ENCODE measurements at regions not wholly inside any gene's neighbourhood (a gene's known extent, or its start where the extent isn't known, plus 50 kb on each side); places are given as distances from the start of the nearest gene placed in this dataset.
"Not testable (repeated sequence)": the region's sequence is repeated elsewhere in the genome, so short reads cannot be mapped to it uniquely, and the experiment has no call there.

DNA sequence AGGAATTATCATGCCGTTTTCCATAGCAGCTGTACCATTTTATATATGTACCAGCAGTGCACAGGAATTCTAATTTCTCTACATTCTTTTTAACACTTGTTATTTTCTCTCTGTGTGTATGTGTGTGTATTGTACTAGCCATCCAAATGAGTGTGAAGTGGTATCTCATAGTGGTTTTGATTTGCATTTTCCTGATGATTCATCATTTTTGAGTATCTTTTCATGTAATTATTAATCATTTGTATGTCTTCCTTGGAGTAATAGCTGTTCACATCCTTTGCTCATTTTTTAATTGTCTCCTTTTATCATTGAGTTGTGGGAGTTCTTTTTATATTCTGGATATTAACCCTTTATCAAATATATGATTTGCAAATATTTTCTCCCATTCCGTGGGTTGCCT, 95.6 kb upstream of the MANSC4 start:
- H3K27ac Mint-ChIP-seq, result no peak overlapping the region

DNA sequence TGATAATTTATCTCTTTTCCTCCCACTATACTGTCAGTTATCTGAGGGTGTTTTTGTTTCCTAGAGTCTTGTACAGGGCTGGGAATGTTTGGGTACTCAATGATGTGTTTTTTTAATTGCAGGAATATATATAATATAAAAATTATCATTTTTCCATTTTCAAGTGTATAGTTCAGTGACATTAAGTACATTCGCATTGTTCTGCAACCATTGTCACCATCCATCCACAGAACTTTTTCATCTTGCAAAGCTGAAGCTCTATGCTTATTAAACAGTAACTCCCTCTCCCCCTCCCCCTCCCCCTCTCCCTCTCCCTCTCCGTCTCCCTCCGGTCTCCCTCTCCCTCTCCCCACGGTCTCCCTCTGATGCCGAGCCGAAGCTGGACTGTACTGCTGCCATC, 93.0 kb upstream of the MANSC4 start:
- Mint-ChIP-seq H3K4me1 (no peaks in the 10 kb centered on the region), H3K27ac (no peak overlapping the region)
- no peak for DNase-seq

More for the DNA sequence above, 95.6 kb upstream of the MANSC4 start:
- Mint-ChIP-seq H3K36me3 (no peaks in the 10 kb centered on the region), H3K27me3 (no peaks in the 10 kb centered on the region), H3K9me3 (peaks cover 0 to 12% (median 0%) of the 10 kb centered on the region in 7 donors), H3K4me3 (no peak overlapping the region), H3K4me1 (no peaks in the 10 kb centered on the region)
- no peak for ATAC-seq (ENCODE audit: low read depth in 2 of 2)
- no peak for DNase-seq

GRCh38 chr12:27871946-27872345, 91.9 kb upstream of the MANSC4 start:
- no peak overlapping the region for H3K4me3 Mint-ChIP-seq
- no peak for ATAC-seq (ENCODE audit: low read depth in 2 of 2)
- H3K27ac Mint-ChIP-seq, result no peak overlapping the region
- H3K4me1 Mint-ChIP-seq, result no peaks in the 10 kb centered on the region
- H3K9me3 Mint-ChIP-seq, result peaks cover 0 to 9% (median 0%) of the 10 kb centered on the region in 7 donors
- DNase-seq, result no peak
- H3K27me3 Mint-ChIP-seq, result no peaks in the 10 kb centered on the region
- H3K36me3 Mint-ChIP-seq, result no peaks in the 10 kb centered on the region

More for the DNA sequence above, 93.0 kb upstream of the MANSC4 start:
- Mint-ChIP-seq H3K27me3 (no peaks in the 10 kb centered on the region), H3K4me3 (no peak overlapping the region), H3K9me3 (peaks cover 0 to 12% (median 0%) of the 10 kb centered on the region in 7 donors), H3K36me3 (no peaks in the 10 kb centered on the region)
- ATAC-seq (ENCODE audit: low read depth in 2 of 2), result no peak

DNA sequence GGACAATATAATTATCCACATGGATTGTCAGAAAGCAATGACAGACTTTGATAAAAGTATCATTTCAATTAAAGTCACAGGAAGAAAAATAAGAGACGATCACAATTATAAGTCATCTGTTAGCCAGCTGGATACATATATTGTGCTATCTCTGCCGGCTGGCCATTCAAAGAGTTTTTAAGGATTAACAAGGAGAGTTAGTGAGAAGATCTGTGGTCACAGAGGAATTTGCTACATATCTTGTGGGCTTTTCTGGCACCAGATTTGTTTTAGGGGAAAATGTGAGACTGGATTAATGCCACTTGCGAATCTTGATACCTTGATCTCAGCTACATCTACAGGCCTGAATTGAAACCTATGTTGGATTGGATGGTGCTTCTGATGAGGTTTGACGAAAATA, 90.9 kb upstream of the MANSC4 start:
- Mint-ChIP-seq H3K4me1 (no peaks in the 10 kb centered on the region), H3K9me3 (peaks cover 0 to 9% (median 0%) of the 10 kb centered on the region in 7 donors), H3K27ac (no peak overlapping the region), H3K27me3 (no peaks in the 10 kb centered on the region), H3K36me3 (no peaks in the 10 kb centered on the region), H3K4me3 (no peak overlapping the region)
- ATAC-seq (ENCODE audit: low read depth in 2 of 2), result no peak
- DNase-seq, result no peak

GRCh38 chr12:27869567-27869966, 89.5 kb upstream of the MANSC4 start:
- ATAC-seq (ENCODE audit: low read depth in 2 of 2) (no peak), DNase-seq (no peak)
- Mint-ChIP-seq H3K27ac (no peak overlapping the region), H3K4me1 (no peaks in the 10 kb centered on the region), H3K27me3 (no peaks in the 10 kb centered on the region), H3K9me3 (peaks cover 0 to 6% (median 0%) of the 10 kb centered on the region in 7 donors), H3K4me3 (no peak overlapping the region), H3K36me3 (no peaks in the 10 kb centered on the region)

GRCh38 chr12:27868139-27868538, 88.1 kb upstream of the MANSC4 start:
- DNase-seq (no peak), ATAC-seq (ENCODE audit: low read depth in 2 of 2) (no peak)
- H3K27ac Mint-ChIP-seq, result no peak overlapping the region
- no peak overlapping the region for H3K4me3 Mint-ChIP-seq
- H3K36me3 Mint-ChIP-seq, result no peaks in the 10 kb centered on the region
- peaks cover 0 to 4% (median 0%) of the 10 kb centered on the region in 3 donors for H3K27me3 Mint-ChIP-seq
- H3K9me3 Mint-ChIP-seq, result peaks cover 0 to 6% (median 0%) of the 10 kb centered on the region in 7 donors
- H3K4me1 Mint-ChIP-seq, result no peaks in the 10 kb centered on the region

GRCh38 chr12:27866373-27867101, 86.5 kb upstream of the MANSC4 start:
- H3K4me1 Mint-ChIP-seq, result no peaks in the 10 kb centered on the region
- peaks cover 0 to 4% (median 0%) of the 10 kb centered on the region in 3 donors for H3K27me3 Mint-ChIP-seq
- H3K27ac Mint-ChIP-seq, result peak overlapping the region in 1 of 6 donors; percentile 3
- DNase-seq (no peak), ATAC-seq (ENCODE audit: low read depth in 2 of 2) (no peak)
- no peaks in the 10 kb centered on the region for H3K9me3 Mint-ChIP-seq
- no peak overlapping the region for H3K4me3 Mint-ChIP-seq
- no peaks in the 10 kb centered on the region for H3K36me3 Mint-ChIP-seq

DNA sequence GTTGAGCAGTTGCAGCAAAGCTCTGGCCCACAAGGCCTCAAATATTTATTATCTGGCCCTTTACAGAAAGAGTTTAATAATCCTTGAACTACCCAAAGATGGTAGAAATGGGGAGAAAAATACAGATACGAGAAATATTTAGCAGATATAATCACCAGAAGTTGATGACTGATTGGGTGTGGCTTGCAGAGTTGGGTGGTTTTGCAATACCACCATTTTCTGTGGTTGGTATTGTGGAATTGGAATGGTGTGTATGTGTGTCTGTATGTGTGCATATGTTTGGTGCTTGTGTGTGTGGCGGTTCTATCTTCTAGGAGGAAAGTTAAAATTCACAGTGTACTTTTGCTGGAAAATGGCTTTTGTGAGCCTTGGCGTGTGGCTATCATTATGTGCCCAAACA, 85.4 kb upstream of the MANSC4 start:
- Mint-ChIP-seq H3K36me3 (no peaks in the 10 kb centered on the region), H3K27ac (no peak overlapping the region), H3K27me3 (peaks cover 0 to 11% (median 2%) of the 10 kb centered on the region in 3 donors), H3K9me3 (no peaks in the 10 kb centered on the region), H3K4me3 (no peak overlapping the region), H3K4me1 (no peaks in the 10 kb centered on the region)
- ATAC-seq (ENCODE audit: low read depth in 2 of 2) (no peak), DNase-seq (no peak)

DNA sequence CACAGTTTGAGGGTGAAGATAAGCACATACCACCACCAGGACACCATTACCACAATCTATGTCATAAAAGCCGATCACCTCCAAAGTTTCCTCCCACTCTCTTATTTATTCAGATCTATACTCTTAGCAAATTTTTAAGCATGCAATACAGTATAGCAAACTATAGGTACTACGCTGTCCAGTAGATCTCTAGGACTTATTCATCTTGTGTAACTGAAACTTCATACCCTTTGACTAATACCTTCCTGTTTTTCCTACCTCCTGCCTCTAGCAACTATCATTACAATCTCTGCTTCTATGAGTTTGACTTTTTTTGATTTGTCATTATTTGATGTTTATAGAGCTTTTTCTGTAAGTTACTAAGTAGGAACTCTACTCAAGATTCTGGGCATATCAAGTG, 84.5 kb upstream of the MANSC4 start:
- Mint-ChIP-seq H3K27ac (no peak overlapping the region), H3K36me3 (no peaks in the 10 kb centered on the region), H3K9me3 (peaks cover 0 to 4% (median 0%) of the 10 kb centered on the region in 7 donors), H3K4me1 (no peaks in the 10 kb centered on the region), H3K4me3 (no peak overlapping the region), H3K27me3 (peaks cover 8 to 14% (median 10%) of the 10 kb centered on the region in 3 donors)
- no peak for DNase-seq
- ATAC-seq (ENCODE audit: low read depth in 2 of 2), result no peak

DNA sequence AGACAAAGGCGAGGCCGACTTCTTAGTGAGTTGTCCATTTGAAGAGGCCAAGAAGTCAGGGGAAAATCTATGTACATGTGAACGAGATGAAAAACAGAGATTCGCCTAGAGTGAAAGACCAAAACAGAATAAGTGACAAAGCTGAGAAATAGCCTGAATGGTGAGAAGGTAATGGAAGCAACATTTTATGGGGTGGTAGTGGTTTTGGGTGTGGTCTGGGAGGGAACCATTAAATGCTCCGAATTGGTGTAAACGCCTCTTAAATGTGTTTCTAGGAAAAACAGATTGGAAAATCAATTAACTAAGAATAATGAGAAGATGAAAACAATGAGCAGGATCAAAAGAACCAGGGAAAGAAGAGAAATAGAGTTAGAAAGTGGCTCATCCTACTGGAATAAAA, 83.8 kb upstream of the MANSC4 start:
- peaks cover 14 to 19% (median 14%) of the 10 kb centered on the region in 3 donors for H3K27me3 Mint-ChIP-seq
- H3K9me3 Mint-ChIP-seq, result peaks cover 0 to 4% (median 0%) of the 10 kb centered on the region in 7 donors
- no peak for DNase-seq
- ATAC-seq (ENCODE audit: low read depth in 2 of 2), result no peak
- peak overlapping the region in 1 of 8 donors; percentile 45 for H3K4me3 Mint-ChIP-seq
- H3K4me1 Mint-ChIP-seq, result no peaks in the 10 kb centered on the region
- no peak overlapping the region for H3K27ac Mint-ChIP-seq
- H3K36me3 Mint-ChIP-seq, result no peaks in the 10 kb centered on the region

- Mint-ChIP-seq H3K27ac (no peak overlapping the region), H3K4me3 (no peak overlapping the region), H3K36me3 (no peaks in the 10 kb centered on the region), H3K27me3 (peaks cover 22 to 25% (median 24%) of the 10 kb centered on the region in 3 donors), H3K4me1 (no peaks in the 10 kb centered on the region), H3K9me3 (peaks cover 0 to 6% (median 0%) of the 10 kb centered on the region in 7 donors)
- ATAC-seq (ENCODE audit: low read depth in 2 of 2) (no peak), DNase-seq (no peak)
These were observed 81.6 kb upstream of the MANSC4 start for GRCh38 chr12:27861428-27862167.

DNA sequence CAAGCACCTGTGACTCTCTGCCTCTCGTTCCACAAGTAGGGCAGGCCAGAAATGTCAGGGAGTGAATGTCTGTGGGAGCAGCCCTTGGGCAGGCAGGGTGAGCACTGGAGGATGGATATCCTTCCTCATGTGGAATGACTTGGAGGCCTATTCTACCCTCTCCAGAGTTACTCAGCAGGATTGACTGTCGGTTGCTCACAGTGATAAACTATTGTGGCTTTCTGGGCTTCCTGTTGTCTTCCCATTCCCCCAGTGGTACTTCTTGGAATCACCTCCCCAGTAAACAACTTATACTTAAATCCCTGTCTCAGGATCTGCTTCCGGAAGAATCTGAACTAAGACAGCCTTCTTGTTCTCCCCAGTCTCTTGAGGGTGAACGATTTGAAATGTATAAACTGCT, 79.6 kb upstream of the MANSC4 start:
- ATAC-seq (ENCODE audit: low read depth in 2 of 2), result no peak
- no peak overlapping the region for H3K27ac Mint-ChIP-seq
- no peaks in the 10 kb centered on the region for H3K36me3 Mint-ChIP-seq

GRCh38 chr12:27857006-27857405, 77.0 kb upstream of the MANSC4 start:
- not testable (repeated sequence) for DNase-seq; ATAC-seq (ENCODE audit: low read depth in 2 of 2); H3K4me1 Mint-ChIP-seq; H3K4me3 Mint-ChIP-seq; H3K27ac Mint-ChIP-seq; H3K36me3 Mint-ChIP-seq; H3K9me3 Mint-ChIP-seq
- peaks cover 18 to 32% (median 25%) of the 10 kb centered on the region in 3 donors for H3K27me3 Mint-ChIP-seq

More for the DNA sequence above, 79.6 kb upstream of the MANSC4 start:
- Mint-ChIP-seq H3K9me3 (peaks cover 0 to 6% (median 0%) of the 10 kb centered on the region in 7 donors), H3K27me3 (peaks cover 22 to 28% (median 25%) of the 10 kb centered on the region in 3 donors), H3K4me3 (no peak overlapping the region), H3K4me1 (no peaks in the 10 kb centered on the region)
- no peak for DNase-seq

- ATAC-seq (ENCODE audit: low read depth in 2 of 2), result no peak
- no peak for DNase-seq
- Mint-ChIP-seq H3K27ac (no peak overlapping the region), H3K27me3 (peaks cover 0 to 29% (median 0%) of the 10 kb centered on the region in 3 donors), H3K4me1 (no peaks in the 10 kb centered on the region), H3K9me3 (peaks cover 3 to 17% (median 10%) of the 10 kb centered on the region in 7 donors), H3K4me3 (no peak overlapping the region), H3K36me3 (peaks cover 0 to 5% of the 10 kb centered on the region in 2 donors)
These were observed 72.7 kb upstream of the MANSC4 start for GRCh38 chr12:27852742-27853141.

Data from naive B cell (primary cell).